GM12864 (cell line): ENCODE measurements at regions not wholly inside any gene's neighbourhood (a gene's known extent, or its start where the extent isn't known, plus 50 kb on each side); places are given as distances from the start of the nearest gene placed in this dataset.
A peak's percentile ranks its signal among the peaks of the same experiment; 100 is the strongest.

ENCODE experiments used
- DNase-seq: peaks from one replicate; pipeline ENCODE4 v3.0.0-alpha.2; 2011; ENCODE audit warnings: low read depth
- H3K4me3 ChIP-seq: 2 replicates; pipeline ENCODE4 v1.5.1; 2011; ENCODE audit warnings: mild to moderate bottlenecking, low read depth, low read length, control low read depth
- CTCF ChIP-seq: IDR thresholded peaks from 2 replicates; pipeline ENCODE4 v1.5.1; 2011; ENCODE audit warnings: low read depth, mild to moderate bottlenecking, moderate library complexity, low read length, control low read depth, inconsistent platforms; ENCODE audit errors: missing control alignments

DNA sequence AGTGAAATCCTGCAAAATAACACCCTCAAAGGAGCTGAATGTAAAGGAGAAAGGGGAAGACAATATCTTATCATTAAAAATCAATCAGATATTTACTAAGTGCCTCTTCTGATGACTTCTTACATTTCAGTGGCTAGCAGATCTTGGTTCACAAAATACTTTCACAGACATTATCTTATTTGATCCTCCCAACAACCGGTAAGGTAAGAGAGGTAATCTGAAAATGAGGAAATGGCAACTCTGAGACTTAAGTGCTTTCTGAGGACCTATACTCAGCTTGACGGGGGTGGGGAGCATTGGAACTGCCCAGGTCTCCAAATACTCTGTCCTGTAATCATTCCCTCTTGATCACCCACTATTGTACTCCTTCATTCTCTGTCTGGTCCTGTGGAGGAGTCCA lies 144.6 kb upstream of the MKLN1 start:
- no peak for DNase-seq
- TF ChIP-seq CTCF = no peak
- no peak overlapping the region for H3K4me3 ChIP-seq

- no peak for TF ChIP-seq CTCF
- H3K4me3 ChIP-seq = no peak overlapping the region
- no peak for DNase-seq
Measured at GRCh38 chr7:131183611-131184119, 144.0 kb upstream of the MKLN1 start.

- DNase-seq = no peak
- H3K4me3 ChIP-seq = no peak overlapping the region
- no peak for TF ChIP-seq CTCF
Measured at GRCh38 chr7:131186816-131187215, 140.9 kb upstream of the MKLN1 start.

DNA sequence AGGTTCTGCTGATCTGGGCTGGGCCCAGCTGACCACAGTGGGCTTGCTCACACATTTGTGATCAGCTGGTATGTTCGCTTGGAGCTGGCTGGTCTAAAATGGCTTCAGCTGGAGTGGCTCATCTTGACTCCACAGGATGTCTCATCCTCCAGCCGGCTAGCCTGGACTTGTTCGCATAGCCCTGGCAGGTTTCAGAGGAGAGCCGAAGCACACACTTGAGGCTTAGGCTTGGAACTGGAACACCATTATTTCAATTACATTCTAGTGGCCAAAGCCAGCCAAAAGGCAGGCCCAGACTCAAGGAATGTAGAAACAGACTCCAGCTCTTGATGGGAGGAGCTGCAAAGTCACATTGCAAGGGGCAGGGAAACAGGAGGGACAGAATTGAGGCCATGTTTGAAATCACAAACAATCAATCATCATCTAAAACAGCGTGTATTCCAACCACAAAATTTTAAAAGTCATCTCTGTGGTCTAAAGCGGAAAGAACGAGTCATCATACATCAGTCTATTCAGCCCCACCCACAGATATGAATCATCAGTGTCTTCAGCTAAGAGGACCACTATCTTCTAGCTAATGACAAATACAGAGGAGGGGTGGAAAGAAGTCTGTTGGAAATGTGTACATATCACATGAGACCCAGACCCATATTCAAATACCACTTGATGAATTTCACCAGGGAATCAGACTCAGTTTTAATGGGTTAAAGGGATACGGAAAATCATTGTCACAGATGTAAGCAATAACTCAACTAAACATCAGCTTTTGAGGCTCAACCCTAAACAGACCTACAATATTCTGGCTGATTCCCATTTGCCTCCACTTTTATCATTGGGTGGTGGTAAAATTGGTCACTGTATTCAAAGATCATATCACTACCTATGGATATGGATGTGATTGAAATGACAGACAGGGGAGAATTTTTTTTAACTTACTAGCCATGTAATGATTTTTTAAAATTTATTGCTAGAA lies 139.0 kb upstream of the MKLN1 start:
- TF ChIP-seq CTCF = no peak
- no peak overlapping the region for H3K4me3 ChIP-seq
- DNase-seq = peak; percentile 44

GRCh38 chr7:131189488-131189887 lies 138.2 kb upstream of the MKLN1 start:
- TF ChIP-seq CTCF = no peak
- no peak overlapping the region for H3K4me3 ChIP-seq
- no peak for DNase-seq

DNA sequence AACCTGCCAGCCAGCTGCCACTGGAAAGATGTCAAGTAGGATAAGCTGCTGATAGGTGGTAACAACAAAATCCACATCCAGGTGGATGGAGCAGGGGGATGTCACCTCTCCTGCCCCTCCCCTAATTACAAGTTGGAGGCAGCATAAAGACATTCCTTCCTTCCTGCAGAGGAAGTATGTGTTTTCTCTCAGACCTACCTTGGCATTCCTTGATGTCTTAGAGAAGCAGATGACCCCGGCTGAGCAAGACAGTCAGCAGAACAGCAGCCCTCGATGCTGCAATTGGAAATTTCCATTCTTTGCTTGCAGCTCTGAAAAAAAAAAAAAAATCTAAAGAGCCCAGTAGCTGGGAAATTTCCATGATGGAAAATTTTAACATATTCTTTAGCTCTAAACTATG lies 137.5 kb upstream of the MKLN1 start:
- TF ChIP-seq CTCF = no peak
- no peak for DNase-seq
- no peak overlapping the region for H3K4me3 ChIP-seq
